ENCODE measurements at regions not wholly inside any gene's neighbourhood (a gene's known extent, or its start where the extent isn't known, plus 50 kb on each side); places are given as distances from the start of the nearest gene placed in this dataset.

DNA sequence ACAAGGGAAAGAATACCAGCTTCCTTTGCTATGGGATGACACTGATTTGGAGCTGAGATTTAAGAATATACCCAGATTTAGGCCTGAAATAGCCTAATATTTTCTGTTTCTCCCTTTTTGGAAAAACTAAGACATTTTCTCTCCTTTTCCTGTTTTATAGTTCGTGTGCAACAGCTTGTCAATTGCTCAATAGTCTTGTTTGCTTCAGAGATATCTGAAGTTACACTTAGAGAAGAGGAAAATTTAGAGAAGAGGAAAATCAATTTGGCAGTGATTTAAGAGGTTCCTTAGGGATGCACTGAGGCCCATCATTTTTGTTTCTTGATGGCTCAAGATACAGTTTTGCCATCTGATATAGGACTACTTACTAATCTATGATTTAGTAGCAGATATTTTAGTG, 398.6 kb downstream of the RFPL4B start:
- no peaks in the 10 kb centered on the region for H3K4me1 Mint-ChIP-seq
- ChIA-PET POLR2A (no interaction called here), CTCF (no interaction called here)
- H3K27ac Mint-ChIP-seq, result no peak overlapping the region
- no peaks in the 10 kb centered on the region for H3K36me3 Mint-ChIP-seq (ENCODE audit: low read depth)
- H3K4me3 Mint-ChIP-seq, result no peak overlapping the region
- TF ChIP-seq, protein P1, sequence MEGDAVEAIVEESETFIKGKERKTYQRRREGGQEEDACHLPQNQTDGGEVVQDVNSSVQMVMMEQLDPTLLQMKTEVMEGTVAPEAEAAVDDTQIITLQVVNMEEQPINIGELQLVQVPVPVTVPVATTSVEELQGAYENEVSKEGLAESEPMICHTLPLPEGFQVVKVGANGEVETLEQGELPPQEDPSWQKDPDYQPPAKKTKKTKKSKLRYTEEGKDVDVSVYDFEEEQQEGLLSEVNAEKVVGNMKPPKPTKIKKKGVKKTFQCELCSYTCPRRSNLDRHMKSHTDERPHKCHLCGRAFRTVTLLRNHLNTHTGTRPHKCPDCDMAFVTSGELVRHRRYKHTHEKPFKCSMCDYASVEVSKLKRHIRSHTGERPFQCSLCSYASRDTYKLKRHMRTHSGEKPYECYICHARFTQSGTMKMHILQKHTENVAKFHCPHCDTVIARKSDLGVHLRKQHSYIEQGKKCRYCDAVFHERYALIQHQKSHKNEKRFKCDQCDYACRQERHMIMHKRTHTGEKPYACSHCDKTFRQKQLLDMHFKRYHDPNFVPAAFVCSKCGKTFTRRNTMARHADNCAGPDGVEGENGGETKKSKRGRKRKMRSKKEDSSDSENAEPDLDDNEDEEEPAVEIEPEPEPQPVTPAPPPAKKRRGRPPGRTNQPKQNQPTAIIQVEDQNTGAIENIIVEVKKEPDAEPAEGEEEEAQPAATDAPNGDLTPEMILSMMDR (IDR thresholded peaks at IDR 0.05), result no peak
- intact Hi-C loops (cut with micrococcal nuclease), result no loop called here
- ATAC-seq (ENCODE audit: low read depth) (no peak), DNase-seq (no peak)
- H3K9me3 Mint-ChIP-seq, result no peaks in the 10 kb centered on the region
- H3K27me3 Mint-ChIP-seq, result peaks cover 1% of the 10 kb centered on the region

DNA sequence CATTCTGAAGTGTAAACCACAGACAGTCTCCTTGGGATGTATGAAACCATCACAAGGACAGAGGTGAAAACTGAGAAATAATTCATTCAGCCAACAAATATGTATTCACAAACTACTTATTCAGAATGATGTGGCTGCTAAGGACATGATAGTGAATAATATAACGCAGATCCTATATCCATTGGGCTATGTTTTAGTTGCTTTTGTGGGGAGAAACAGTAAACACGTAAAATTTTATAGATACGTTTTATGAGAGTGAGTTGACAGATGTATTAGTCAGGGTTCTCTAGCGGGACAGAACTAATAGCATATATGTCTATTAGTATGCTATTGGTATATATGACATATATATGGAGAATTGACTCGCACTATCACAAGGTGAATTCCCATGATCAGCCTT, 402.5 kb downstream of the RFPL4B start:
- intact Hi-C loops (cut with micrococcal nuclease), result no loop called here
- CTCF ChIA-PET, result no interaction called here
- H3K27ac Mint-ChIP-seq, result no peak overlapping the region
- no peaks in the 10 kb centered on the region for H3K36me3 Mint-ChIP-seq (ENCODE audit: low read depth)
- TF ChIP-seq, protein P1 (IDR thresholded peaks at IDR 0.05), result no peak
- no peaks in the 10 kb centered on the region for H3K9me3 Mint-ChIP-seq
- no peak overlapping the region for H3K4me3 Mint-ChIP-seq
- DNase-seq (no peak), ATAC-seq (ENCODE audit: low read depth) (no peak)
- peaks cover 1% of the 10 kb centered on the region for H3K27me3 Mint-ChIP-seq
- H3K4me1 Mint-ChIP-seq, result peaks cover 4% of the 10 kb centered on the region
- POLR2A ChIA-PET, result no interaction called here

DNA sequence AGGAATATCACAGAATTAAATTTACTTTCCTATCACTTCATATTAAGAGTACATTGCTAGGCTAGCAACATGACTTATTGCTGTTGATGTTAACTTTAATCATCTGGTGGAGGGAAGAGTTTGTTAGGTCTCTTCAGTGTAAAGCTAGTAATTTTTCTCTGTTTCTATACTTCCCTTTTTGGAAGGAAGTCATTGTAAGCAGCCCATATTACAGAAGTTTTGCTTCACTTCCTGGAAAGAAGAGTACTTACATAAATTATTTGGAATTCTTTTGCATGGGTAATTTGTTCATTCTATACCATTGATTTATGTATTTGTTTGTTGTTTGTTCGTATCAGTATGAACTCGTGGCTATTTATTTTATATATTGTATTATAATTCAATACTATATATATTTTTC, 405.2 kb downstream of the RFPL4B start:
- ATAC-seq (ENCODE audit: low read depth), result no peak
- TF ChIP-seq, protein P1 (IDR thresholded peaks at IDR 0.05), result no peak
- Mint-ChIP-seq H3K27ac (no peak overlapping the region), H3K9me3 (no peaks in the 10 kb centered on the region), H3K27me3 (peaks cover 3% of the 10 kb centered on the region), H3K4me3 (no peak overlapping the region), H3K4me1 (peaks cover 4% of the 10 kb centered on the region), H3K36me3 (ENCODE audit: low read depth) (no peaks in the 10 kb centered on the region)
- intact Hi-C loops (cut with micrococcal nuclease), result no loop called here
- no peak for DNase-seq
- CTCF ChIA-PET, result no interaction called here
- POLR2A ChIA-PET, result no interaction called here

DNA sequence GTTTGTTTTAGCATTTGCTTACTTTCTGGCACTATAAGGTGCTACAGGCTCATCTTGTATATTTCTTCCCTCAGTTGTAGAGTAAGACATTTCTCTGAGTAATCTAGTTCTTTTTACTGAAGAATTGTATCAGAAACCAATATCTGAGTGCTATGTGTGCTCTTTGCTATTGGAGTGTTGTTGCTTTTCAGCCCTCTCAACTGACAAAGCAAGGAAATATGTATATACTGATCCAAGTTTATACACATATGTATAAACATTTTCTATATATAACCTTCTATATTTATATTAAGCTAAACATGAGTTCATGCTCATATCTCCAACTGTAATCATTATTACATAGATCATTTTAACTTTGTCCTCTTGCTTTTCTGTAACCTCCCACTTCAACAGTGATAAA, 405.7 kb downstream of the RFPL4B start:
- ATAC-seq (ENCODE audit: low read depth), result no peak
- H3K4me3 Mint-ChIP-seq, result no peak overlapping the region
- intact Hi-C loops (cut with micrococcal nuclease), result no loop called here
- TF ChIP-seq, protein P1 (IDR thresholded peaks at IDR 0.05), result no peak
- CTCF ChIA-PET, result no interaction called here
- no peaks in the 10 kb centered on the region for H3K9me3 Mint-ChIP-seq
- no peaks in the 10 kb centered on the region for H3K36me3 Mint-ChIP-seq (ENCODE audit: low read depth)
- peaks cover 3% of the 10 kb centered on the region for H3K27me3 Mint-ChIP-seq
- DNase-seq, result no peak
- POLR2A ChIA-PET, result no interaction called here
- H3K27ac Mint-ChIP-seq, result no peak overlapping the region
- peaks cover 4% of the 10 kb centered on the region for H3K4me1 Mint-ChIP-seq

DNA sequence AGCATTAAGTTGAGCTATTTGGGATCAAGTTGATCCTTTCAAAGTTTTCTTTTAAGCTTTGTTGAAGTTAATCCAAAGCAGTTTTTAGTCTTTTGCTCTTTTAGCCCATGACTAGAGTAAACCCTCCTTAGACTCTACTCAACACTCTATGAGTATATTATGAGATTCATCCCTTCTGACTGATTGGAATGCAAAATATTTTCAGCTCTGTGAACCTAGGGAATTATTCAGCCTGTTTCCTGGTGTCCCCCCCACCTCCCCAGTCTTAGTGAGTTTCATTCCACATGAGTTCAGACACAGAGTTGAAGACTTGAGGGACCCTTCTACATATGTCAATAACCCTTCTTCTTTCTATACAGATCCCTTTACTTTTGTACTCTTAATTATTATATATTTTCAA, 413.7 kb downstream of the RFPL4B start:
- ATAC-seq (ENCODE audit: low read depth) (no peak), DNase-seq (no peak)
- H3K4me3 Mint-ChIP-seq, result no peak overlapping the region
- no peak overlapping the region for H3K27ac Mint-ChIP-seq
- TF ChIP-seq, protein P1 (IDR thresholded peaks at IDR 0.05), result no peak
- H3K4me1 Mint-ChIP-seq, result no peaks in the 10 kb centered on the region
- H3K36me3 Mint-ChIP-seq (ENCODE audit: low read depth), result no peaks in the 10 kb centered on the region
- ChIA-PET POLR2A (no interaction called here), CTCF (no interaction called here)
- intact Hi-C loops (cut with micrococcal nuclease), result no loop called here
- H3K9me3 Mint-ChIP-seq, result no peaks in the 10 kb centered on the region
- H3K27me3 Mint-ChIP-seq, result peaks cover 8% of the 10 kb centered on the region
